ENCODE measurements at regions not wholly inside any gene's neighbourhood (a gene's known extent, or its start where the extent isn't known, plus 50 kb on each side); places are given as distances from the start of the nearest gene placed in this dataset.
"Not testable (repeated sequence)": the region's sequence is repeated elsewhere in the genome, so short reads cannot be mapped to it uniquely, and the experiment has no call there.

DNA sequence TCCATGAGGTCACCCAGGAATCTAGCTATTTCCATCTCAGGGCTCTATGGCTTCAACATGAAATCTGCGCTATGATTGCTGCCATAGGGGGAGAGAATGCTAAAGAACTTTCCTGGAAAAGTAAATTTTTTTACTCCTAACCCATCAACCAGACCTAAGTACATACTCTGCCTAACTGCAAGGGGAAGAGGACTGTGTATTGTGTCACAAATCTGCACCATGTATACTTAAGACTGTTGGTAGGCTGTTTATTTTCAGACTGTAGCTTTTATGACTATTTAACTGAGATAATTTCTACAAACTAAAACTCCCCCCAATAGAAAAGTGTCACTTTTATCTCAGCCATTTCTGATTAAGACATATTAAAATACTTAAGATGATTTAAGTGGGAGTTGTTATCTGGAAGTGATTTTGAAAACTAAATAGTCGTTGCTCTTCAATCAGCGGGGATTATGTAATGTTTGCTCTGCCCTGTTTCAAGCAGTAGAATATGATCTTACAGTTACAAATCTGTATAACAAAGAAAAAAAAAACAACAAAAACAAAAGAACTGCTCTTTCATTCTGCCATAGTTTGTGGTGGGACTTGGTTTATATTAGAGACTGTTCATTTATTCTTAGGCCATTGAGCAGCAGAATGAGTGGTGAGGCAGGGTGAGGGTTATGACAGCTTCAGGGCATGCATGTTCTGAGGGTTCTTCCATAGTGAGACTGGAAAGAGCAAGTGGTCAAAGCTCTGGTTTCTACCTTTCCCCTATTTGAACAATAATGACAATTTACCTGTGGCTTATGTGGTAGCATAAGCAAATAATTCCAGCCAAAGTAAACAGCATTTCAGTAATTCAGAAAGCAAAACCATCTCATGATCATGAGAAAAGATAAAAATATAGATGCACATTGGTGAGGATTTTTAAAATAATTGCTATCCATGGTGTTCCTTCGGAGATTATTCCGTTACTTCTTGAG, 126.3 kb upstream of the CEP162 start:
- DNase-seq (ENCODE audit: low read depth) = no peak

- no peak for DNase-seq (ENCODE audit: low read depth)
These were observed 123.0 kb upstream of the CEP162 start for GRCh38 chr6:84350397-84350796.

- no peak for DNase-seq (ENCODE audit: low read depth)
These were observed 122.1 kb upstream of the CEP162 start for GRCh38 chr6:84349542-84349941.

GRCh38 chr6:84348801-84349200, 121.4 kb upstream of the CEP162 start:
- DNase-seq (ENCODE audit: low read depth) = no peak

GRCh38 chr6:84346372-84346771, 118.9 kb upstream of the CEP162 start:
- DNase-seq (ENCODE audit: low read depth) = no peak

DNA sequence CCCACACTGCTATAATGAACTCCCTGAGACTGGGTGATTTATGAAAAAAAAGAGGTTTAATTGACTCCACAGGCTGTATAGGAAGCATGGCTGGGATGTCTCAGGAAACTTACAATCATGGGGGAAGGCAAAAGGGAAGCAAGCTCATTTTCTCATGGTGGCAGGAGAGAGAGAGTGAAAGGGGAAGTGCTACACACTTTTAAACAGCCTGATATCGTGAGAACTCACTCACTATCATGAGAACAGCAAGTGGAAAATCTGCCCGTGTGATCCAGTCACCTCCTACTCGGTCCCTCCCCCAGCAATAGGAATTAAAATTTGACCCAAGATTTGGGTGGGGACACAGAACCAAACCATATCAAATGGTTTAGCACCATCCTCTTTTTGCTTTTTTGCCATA, 116.6 kb upstream of the CEP162 start:
- no peak for DNase-seq (ENCODE audit: low read depth)

- no peak for DNase-seq (ENCODE audit: low read depth)
These were observed 113.0 kb upstream of the CEP162 start for GRCh38 chr6:84340422-84340821.

GRCh38 chr6:84333842-84334241, 106.4 kb upstream of the CEP162 start:
- DNase-seq (ENCODE audit: low read depth) = no peak

- DNase-seq (ENCODE audit: low read depth) = no peak
These were observed 104.9 kb upstream of the CEP162 start for GRCh38 chr6:84332139-84333034.

DNA sequence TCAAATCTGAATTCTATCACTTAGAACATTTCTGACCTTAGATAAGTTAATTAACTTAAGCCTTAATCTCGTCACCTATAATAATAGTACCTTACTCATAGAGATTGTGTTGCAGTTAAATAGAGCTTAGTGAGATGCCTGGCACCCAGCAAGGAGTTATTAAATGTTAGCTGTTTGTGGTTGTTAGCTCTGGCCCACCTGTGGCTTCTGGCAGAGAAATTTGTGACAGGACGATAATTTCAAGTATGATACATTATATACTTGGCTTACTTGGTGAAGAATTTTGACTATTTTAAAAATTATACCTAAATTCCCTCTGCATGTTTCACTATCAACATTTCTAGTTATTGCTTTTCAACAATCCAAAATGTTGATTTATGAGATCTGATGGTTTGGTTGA, 102.9 kb upstream of the CEP162 start:
- no peak for DNase-seq (ENCODE audit: low read depth)

DNA sequence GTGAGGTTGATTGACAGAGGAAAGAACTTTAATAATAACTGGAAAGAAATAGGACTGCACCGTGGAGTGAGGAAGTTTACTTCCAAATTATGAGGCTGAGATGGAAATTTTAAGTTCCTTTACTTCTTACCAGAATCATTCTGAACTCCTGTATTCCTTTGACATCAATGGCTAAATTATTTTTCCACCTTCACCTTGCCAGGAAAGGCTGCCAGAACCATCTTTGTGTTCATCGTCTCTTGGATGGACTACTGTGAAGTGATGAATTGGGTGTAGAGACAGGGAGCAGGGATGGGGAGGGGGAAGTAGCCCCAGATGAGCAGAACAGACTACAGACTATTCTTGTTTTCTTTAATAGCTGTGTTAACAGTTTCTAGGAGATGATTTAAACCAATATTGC, 102.1 kb upstream of the CEP162 start:
- DNase-seq (ENCODE audit: low read depth) = no peak

DNA sequence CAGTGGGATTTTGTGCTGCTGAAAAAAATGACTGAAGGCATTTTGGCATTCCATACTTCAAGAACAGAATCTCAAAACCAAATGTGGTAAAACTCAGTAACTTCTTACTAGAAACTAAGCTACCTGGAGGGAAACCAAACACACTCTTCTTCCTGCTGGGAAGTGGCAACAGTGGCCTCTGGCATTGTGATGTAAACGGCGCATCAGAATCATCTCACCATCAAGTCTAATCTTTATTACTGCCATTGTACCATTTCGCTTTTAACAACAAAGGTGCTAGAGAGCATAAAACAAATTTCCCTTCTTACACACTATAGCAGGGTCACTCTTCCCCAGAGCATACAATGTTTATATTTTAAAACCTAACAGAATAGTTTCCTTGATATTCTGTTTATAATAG, 101.6 kb upstream of the CEP162 start:
- DNase-seq (ENCODE audit: low read depth) = no peak

DNA sequence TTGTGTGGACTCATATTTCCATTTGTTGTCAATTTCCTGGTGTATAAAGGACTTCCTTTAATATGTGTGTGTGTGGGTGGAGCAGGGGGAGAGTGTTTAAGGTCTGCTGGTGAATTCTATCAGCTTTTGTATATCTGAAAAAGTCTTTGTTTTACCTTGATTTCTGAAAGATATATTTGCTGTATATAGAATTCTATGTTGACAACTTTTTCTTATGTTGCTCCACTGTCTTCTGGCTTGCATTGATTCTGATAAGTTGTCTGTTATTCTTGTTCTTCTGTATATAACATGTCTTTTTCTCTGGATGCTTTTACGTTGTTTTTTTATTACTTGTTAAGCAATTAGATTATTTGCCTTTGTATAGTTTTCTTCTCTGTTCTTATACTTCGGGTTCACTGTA, 90.0 kb upstream of the CEP162 start:
- DNase-seq (ENCODE audit: low read depth) = no peak

DNA sequence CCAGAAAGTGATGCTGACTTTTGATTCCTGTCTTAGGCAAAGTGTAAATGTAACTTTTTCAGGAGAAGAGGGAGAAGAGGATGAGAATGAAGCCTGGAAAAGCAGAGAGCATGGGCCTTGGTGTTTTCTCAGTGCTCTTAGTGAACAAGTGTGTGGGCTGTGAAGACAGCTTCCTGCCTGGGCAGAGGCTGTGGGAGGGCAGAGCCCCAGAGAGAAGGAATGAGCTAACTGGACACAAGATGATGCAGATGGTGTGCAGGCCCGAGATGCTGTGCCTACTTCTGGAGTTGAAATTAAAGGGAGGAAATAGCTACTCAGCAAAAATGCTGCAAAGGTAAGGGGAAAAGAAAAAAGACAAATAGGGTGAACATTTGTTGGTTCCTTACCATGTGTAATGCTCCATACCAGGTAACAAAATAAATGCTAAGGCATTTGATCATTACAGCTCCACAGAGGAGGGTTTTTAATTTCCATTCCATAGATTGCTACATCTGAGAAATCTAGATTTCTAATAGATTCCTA, 87.0 kb upstream of the CEP162 start:
- DNase-seq (ENCODE audit: low read depth) = no peak

- DNase-seq (ENCODE audit: low read depth) = no peak
These were observed 81.9 kb upstream of the CEP162 start for GRCh38 chr6:84309336-84309735.

DNA sequence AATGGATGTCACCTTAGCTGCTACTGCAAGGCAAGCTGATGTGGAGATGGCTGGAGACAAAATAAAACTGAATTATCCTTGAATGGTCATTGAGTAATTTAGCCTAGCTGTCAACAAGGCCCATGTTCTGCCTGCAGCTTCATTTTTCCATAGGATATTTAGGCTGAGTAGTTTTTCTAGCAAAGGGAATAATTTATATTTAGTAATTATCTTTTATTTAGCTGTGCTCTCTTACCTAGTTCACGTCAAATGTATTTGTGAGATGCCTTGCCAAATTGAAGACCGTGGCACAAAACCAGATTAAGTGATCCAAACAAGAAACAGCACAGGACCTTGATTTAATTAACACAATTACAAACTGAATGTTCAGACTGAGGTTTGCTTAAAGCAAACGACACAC, 77.4 kb upstream of the CEP162 start:
- DNase-seq (ENCODE audit: low read depth) = no peak

- not testable (repeated sequence) for DNase-seq (ENCODE audit: low read depth)
These were observed 63.6 kb upstream of the CEP162 start for GRCh38 chr6:84291033-84291432.

GRCh38 chr6:84284428-84285049, 57.1 kb upstream of the CEP162 start:
- DNase-seq (ENCODE audit: low read depth) = peak; percentile 4

GRCh38 chr6:84282550-84282949, 55.1 kb upstream of the CEP162 start:
- DNase-seq (ENCODE audit: low read depth) = no peak

DNA sequence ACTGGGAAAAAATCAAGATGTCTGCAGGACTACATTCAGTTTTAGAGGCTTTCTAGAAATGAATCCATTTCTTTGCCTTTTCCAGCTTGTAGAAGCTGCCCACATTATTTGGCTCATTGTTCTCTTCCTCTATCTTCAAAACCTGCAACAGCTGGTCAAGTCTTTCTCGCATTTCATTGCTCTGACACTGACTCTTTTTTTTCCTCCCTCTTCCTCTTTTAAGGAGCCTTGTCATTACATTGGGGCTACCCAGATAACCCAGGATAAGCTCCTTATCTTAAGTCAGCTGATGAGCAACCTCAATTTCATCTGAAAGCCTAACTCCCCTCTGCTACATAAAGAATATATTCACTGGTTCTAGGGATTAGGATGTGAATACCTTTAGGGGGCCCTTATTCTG, 53.2 kb upstream of the CEP162 start:
- no peak for DNase-seq (ENCODE audit: low read depth)

DNA sequence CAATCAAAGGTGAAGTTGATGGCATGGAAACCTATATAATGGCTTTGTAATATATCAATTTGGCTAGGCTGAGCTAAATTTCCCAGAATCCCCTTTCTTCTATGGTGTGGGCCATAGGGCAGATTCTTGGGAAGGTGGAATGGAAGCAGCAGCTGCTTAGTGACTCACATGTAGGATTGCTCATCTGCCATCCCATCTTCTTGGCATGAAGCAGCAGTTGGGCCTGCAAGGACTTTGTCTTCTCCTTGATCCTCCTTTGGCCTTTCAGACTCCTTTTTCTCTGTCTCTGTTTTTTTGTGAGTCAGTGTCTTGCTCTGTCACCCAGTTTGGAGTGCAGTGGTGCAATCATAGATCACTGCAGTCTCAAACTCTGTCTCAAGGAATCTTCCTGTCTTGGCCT, 52.6 kb upstream of the CEP162 start:
- DNase-seq (ENCODE audit: low read depth) = no peak

DNA sequence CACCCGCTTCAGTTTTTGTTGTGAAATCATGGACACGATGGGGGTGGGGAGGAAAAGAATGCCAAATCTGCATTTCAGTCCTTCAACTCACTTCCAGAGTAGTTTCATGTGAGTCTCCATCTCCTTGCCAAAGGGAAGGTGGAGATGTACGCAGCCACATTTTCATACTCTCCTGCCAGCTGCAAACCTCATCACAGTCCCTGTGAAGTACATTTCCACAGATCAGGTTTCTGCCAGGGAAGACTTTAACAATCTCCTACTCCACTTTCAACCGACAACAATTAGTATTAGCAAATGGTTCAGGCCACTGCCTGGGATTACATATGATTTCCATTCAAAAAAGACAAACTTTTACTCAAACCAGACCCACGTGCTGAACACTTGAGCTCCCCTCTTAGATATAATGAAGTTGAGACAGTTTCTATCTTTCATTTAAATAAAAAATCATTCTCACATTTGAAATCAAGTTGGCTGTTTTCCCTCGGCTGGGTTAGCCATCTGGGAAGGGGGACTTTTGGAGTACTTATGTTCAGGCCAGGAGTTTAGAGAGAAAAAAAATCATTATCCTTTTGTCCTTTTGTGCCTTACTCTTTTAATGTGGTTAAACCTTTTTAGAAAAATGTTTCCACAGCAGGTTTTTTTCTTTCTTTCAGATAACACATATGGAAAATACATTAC, 51.0 kb upstream of the CEP162 start:
- no peak for DNase-seq (ENCODE audit: low read depth)
